AG09319 (cell line): ENCODE measurements at regions not wholly inside any gene's neighbourhood (a gene's known extent, or its start where the extent isn't known, plus 50 kb on each side); places are given as distances from the start of the nearest gene placed in this dataset.

Source experiments
- DNase-seq: peaks from one replicate; pipeline ENCODE4 v3.0.0-alpha.2; 2010; ENCODE audit warnings: low read depth; ENCODE audit errors: extremely low read depth
- CTCF ChIP-seq: IDR thresholded peaks from 2 replicates; pipeline ENCODE4 v1.5.1; 2011; ENCODE audit warnings: low read depth, mild to moderate bottlenecking, inconsistent platforms, low read length, moderate library complexity

- no peak for TF ChIP-seq CTCF
- no peak for DNase-seq
These were observed 221.2 kb upstream of the LINGO1 start for GRCh38 chr15:77853910-77854309.

GRCh38 chr15:77853008-77853328 lies 220.3 kb upstream of the LINGO1 start:
- TF ChIP-seq CTCF = no peak
- no peak for DNase-seq

- no peak for DNase-seq
- no peak for TF ChIP-seq CTCF
These were observed 219.7 kb upstream of the LINGO1 start for GRCh38 chr15:77852241-77853007.

- DNase-seq = no peak
- TF ChIP-seq CTCF = no peak
These were observed 219.0 kb upstream of the LINGO1 start for GRCh38 chr15:77851691-77852090.

- no peak for DNase-seq
- no peak for TF ChIP-seq CTCF
These were observed 218.4 kb upstream of the LINGO1 start for GRCh38 chr15:77851086-77851485.

- TF ChIP-seq CTCF = no peak
- DNase-seq = no peak
These were observed 214.3 kb upstream of the LINGO1 start for GRCh38 chr15:77846986-77847385.

- DNase-seq = no peak
- no peak for TF ChIP-seq CTCF
These were observed 213.6 kb upstream of the LINGO1 start for GRCh38 chr15:77846360-77846759.
